Thyroid gland (tissue), 4 donors: ENCODE measurements at regions not wholly inside any gene's neighbourhood (a gene's known extent, or its start where the extent isn't known, plus 50 kb on each side); places are given as distances from the start of the nearest gene placed in this dataset.

Source experiments
- DNase-seq, 2 donors: peaks; one replicate each; pipeline ENCODE4 v3.0.0-alpha.2; 2019
- H3K27ac ChIP-seq, 3 donors: fragments of 200-600 bp; sonication (generic); 1 replicate in 2 of 3; 2 replicates in 1 of 3; pipeline ENCODE4 v1.5.1; 2016 to 2019; ENCODE audit warnings: mild to moderate bottlenecking in 1 of 3, moderate library complexity in 1 of 3
- H3K27me3 ChIP-seq: fragments of 200-600 bp; sonication (generic); one replicate; pipeline ENCODE4 v1.5.1; 2019
- H3K36me3 ChIP-seq, 2 donors: fragments of 200-600 bp; sonication (generic); one replicate each; pipeline ENCODE4 v1.5.1; 2016 to 2019
- H3K4me1 ChIP-seq, 2 donors: fragments of 200-600 bp; sonication (generic); one replicate each; pipeline ENCODE4 v1.5.1; 2017 to 2019
- H3K4me3 ChIP-seq, 3 donors: fragments of 200-600 bp; sonication (generic); replicated peaks in 1 of 3; 1 replicate in 2 of 3; 2 replicates in 1 of 3; pipeline ENCODE4 v1.5.1; 2016; ENCODE audit warnings: mild to moderate bottlenecking in 1 of 3
- H3K9me3 ChIP-seq: fragments of 200-600 bp; sonication (generic); one replicate; pipeline ENCODE4 v1.5.1; 2017
- CTCF ChIP-seq, 6 experiments: fragments of 200-600 bp in 3 of 6; fragments of 450-650 bp in 3 of 6; sonication (generic) in 3 of 6; IDR thresholded peaks; one replicate each; pipeline ENCODE4 v1.5.1; 2016 to 2019; ENCODE audit warnings: antibody characterized with exemption in 6 of 6, mild to moderate bottlenecking in 2 of 6, inconsistent platforms in 1 of 6, moderate library complexity in 1 of 6
- POLR2A ChIP-seq, 2 donors: fragments of 450-650 bp; IDR thresholded peaks; one replicate each; pipeline ENCODE4 v1.6.1; 2017; ENCODE audit warnings: antibody characterized with exemption in 2 of 2, mild to moderate bottlenecking in 2 of 2, moderate library complexity in 1 of 2
- WGBS, 2 donors: methylation state at CpG; one replicate each; pipeline ENCODE4 v1.1.5; 2017; 5-methylcytosine and 5-hydroxymethylcytosine counted together
- intact Hi-C: fragments of 100-400 bp; cut with DNase I; formaldehyde crosslinking; loops from one replicate; pipeline ENCODE4 v1.15.1; 2023

GRCh38 chr7:49422564-49422963 is 350.9 kb upstream of the VWC2 start:
- H3K27me3 ChIP-seq = no peaks in the 10 kb centered on the region
- intact Hi-C loops = no loop called here
- H3K4me3 ChIP-seq = no peak overlapping the region
- no peak overlapping the region for H3K27ac ChIP-seq
- no peak for DNase-seq
- no peaks in the 10 kb centered on the region for H3K9me3 ChIP-seq
- TF ChIP-seq POLR2A (IDR thresholded peaks at IDR 0.05) (no peak), CTCF (IDR thresholded peaks at IDR 0.05) (no peak)
- no peaks in the 10 kb centered on the region for H3K4me1 ChIP-seq
- H3K36me3 ChIP-seq = no peaks in the 10 kb centered on the region

DNA sequence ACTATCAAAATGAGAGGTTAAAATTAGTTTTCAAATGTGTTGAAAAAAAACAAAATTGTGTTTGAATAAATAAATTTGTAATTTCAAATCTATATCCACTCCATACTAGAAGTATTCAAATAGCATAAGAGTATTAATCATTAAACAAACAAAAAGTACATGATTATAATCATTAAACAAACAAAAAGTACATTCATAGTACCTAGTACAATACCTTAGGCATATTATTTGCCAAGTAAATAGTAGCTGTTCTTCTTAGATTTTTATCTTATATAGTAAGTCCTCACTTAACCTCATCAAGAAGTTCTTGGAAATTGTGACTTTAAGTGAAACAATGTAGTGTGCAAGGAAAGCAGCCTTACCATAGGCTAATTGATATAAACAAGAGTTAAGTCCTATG is 349.3 kb upstream of the VWC2 start:
- Histone ChIP-seq H3K27ac (no peak overlapping the region), H3K27me3 (no peaks in the 10 kb centered on the region), H3K36me3 (no peaks in the 10 kb centered on the region), H3K4me3 (no peak overlapping the region), H3K4me1 (no peaks in the 10 kb centered on the region), H3K9me3 (no peaks in the 10 kb centered on the region)
- intact Hi-C loops = no loop called here
- no peak for DNase-seq
- TF ChIP-seq CTCF (IDR thresholded peaks at IDR 0.05) (no peak), POLR2A (IDR thresholded peaks at IDR 0.05) (no peak)

GRCh38 chr7:49425277-49425818 is 348.1 kb upstream of the VWC2 start:
- TF ChIP-seq POLR2A (IDR thresholded peaks at IDR 0.05) (no peak), CTCF (IDR thresholded peaks at IDR 0.05) (no peak)
- no peak overlapping the region for H3K27ac ChIP-seq
- WGBS, 2 donors = 60 to 69% methylated on average over 5 of the region's 5 CpGs
- no peaks in the 10 kb centered on the region for H3K27me3 ChIP-seq
- no peaks in the 10 kb centered on the region for H3K36me3 ChIP-seq
- no peak overlapping the region for H3K4me3 ChIP-seq
- no peaks in the 10 kb centered on the region for H3K9me3 ChIP-seq
- no peaks in the 10 kb centered on the region for H3K4me1 ChIP-seq
- DNase-seq = no peak
- intact Hi-C loops = no loop called here

DNA sequence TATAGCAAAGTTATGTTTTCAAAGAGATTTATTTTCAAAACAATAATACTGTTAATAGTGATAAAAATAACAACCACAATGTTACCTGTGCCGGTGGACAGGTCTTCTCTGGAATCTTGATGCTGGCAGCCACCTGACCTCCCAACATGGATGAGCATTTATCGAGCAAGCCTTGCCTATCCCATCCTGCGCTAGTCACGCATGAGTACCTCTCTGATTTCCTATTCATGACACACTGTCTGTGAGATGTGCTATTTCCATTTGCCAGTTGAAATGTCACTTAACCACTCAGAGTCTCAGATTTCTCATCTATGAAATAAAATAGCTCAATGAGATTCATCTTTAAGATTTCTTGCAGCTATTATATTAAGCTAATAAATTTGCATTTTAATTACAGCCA is 341.2 kb upstream of the VWC2 start:
- Histone ChIP-seq H3K4me3 (no peak overlapping the region), H3K36me3 (no peaks in the 10 kb centered on the region), H3K27me3 (no peaks in the 10 kb centered on the region), H3K27ac (no peak overlapping the region), H3K9me3 (no peaks in the 10 kb centered on the region), H3K4me1 (no peaks in the 10 kb centered on the region)
- intact Hi-C loops = no loop called here
- DNase-seq = no peak
- 90 to 94% methylated on average over 4 of the region's 4 CpGs for WGBS, 2 donors
- no peak for TF ChIP-seq CTCF (IDR thresholded peaks at IDR 0.05)
- no peak for TF ChIP-seq POLR2A (IDR thresholded peaks at IDR 0.05)

DNA sequence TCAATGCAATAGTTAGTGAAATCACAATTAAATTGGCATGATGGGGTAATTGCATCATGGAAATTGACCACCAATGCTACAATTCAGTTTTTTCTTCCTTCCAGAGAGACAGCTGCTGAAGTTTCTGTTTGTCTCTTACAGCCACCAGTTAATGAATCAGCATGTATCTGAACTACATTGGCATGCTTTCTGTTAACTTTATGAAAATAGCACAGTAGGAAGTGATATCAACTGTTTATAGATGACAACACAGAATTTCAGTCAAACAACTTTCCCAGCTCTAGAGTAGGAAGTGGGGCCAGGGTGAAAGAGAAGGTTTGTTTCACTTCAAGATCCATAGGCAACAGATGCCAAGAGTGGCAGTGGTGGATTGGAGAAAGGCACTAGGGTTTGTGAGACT is 339.6 kb upstream of the VWC2 start:
- no peak for TF ChIP-seq CTCF (IDR thresholded peaks at IDR 0.05)
- no peak for TF ChIP-seq POLR2A (IDR thresholded peaks at IDR 0.05)
- Histone ChIP-seq H3K4me3 (no peak overlapping the region), H3K27ac (no peak overlapping the region), H3K9me3 (no peaks in the 10 kb centered on the region), H3K4me1 (no peaks in the 10 kb centered on the region), H3K27me3 (no peaks in the 10 kb centered on the region), H3K36me3 (no peaks in the 10 kb centered on the region)
- intact Hi-C loops = no loop called here
- no peak for DNase-seq
